GM12891 (cell line): ENCODE measurements at regions not wholly inside any gene's neighbourhood (a gene's known extent, or its start where the extent isn't known, plus 50 kb on each side); places are given as distances from the start of the nearest gene placed in this dataset.
A peak's percentile ranks its signal among the peaks of the same experiment; 100 is the strongest.

Source experiments
- POLR2A ChIP-seq: IDR thresholded peaks from 2 replicates; pipeline ENCODE4 v1.6.1; 2011; ENCODE audit warnings: low read depth, low read length, control low read depth
- POLR2AphosphoS5 ChIP-seq: IDR thresholded peaks from 2 replicates; pipeline ENCODE4 v1.6.1; 2011; ENCODE audit warnings: low read depth, low read length, control low read depth
- SPI1 ChIP-seq: IDR thresholded peaks from 2 replicates; pipeline ENCODE4 v1.6.1; 2011; ENCODE audit warnings: low read depth, low read length, control low read depth
- TAF1 ChIP-seq: IDR thresholded peaks from 2 replicates; pipeline ENCODE4 v1.6.1; 2011; ENCODE audit warnings: low read depth, low read length, control low read depth

- TF ChIP-seq POLR2AphosphoS5 (no peak), POLR2A (no peak), SPI1 (peak; percentile 2; the same call in 1 of the 2 replicates), TAF1 (no peak)
These were observed 73.6 kb upstream of the ADAMTS16 start for GRCh38 chr5:5066276-5067186.
